Transverse colon (tissue), 4 donors: ENCODE measurements at regions not wholly inside any gene's neighbourhood (a gene's known extent, or its start where the extent isn't known, plus 50 kb on each side); places are given as distances from the start of the nearest gene placed in this dataset.
"Not testable (repeated sequence)": the region's sequence is repeated elsewhere in the genome, so short reads cannot be mapped to it uniquely, and the experiment has no call there.

Experiments
- DNase-seq: peaks from one replicate; pipeline ENCODE4 v3.0.0-alpha.2; 2019
- H3K27ac ChIP-seq, 4 donors: fragments of 200-600 bp; sonication (generic); 2 replicates each; pipeline ENCODE4 v1.5.1; 2016 to 2018; ENCODE audit warnings: inconsistent platforms in 4 of 4
- H3K27me3 ChIP-seq: fragments of 200-600 bp; sonication (generic); 2 replicates; pipeline ENCODE4 v1.5.1; 2017; ENCODE audit warnings: inconsistent platforms
- H3K36me3 ChIP-seq, 4 donors: fragments of 200-600 bp; sonication (generic); 2 replicates each; pipeline ENCODE4 v1.5.1; 2017 to 2019; ENCODE audit warnings: inconsistent platforms in 4 of 4
- H3K4me1 ChIP-seq, 4 donors: fragments of 200-600 bp; sonication (generic); 2 replicates each; pipeline ENCODE4 v1.5.1; 2017 to 2020; ENCODE audit warnings: inconsistent platforms in 4 of 4
- H3K4me3 ChIP-seq, 4 donors: fragments of 200-600 bp; sonication (generic); 1 replicate in 1 of 4; 2 replicates in 3 of 4; pipeline versions ENCODE4 v1.5.1 to v1.6.1; 2017 to 2019; ENCODE audit warnings: inconsistent platforms in 4 of 4
- H3K9me3 ChIP-seq, 2 donors: fragments of 200-600 bp; sonication (generic); 2 replicates each; pipeline ENCODE4 v1.5.1; 2017 to 2019; ENCODE audit warnings: inconsistent platforms in 2 of 2
- EP300 ChIP-seq: sonication (generic); formaldehyde crosslinking; IDR thresholded peaks from one replicate; pipeline ENCODE4 v1.6.1; 2017; ENCODE audit warnings: antibody characterized with exemption, low read depth
- POLR2A ChIP-seq: fragments of 450-650 bp; IDR thresholded peaks from one replicate; pipeline ENCODE4 v1.6.1; 2016; ENCODE audit warnings: antibody characterized with exemption, mild to moderate bottlenecking, moderate library complexity
- POLR2AphosphoS5 ChIP-seq, 3 donors: sonication (generic); formaldehyde crosslinking; IDR thresholded peaks; one replicate each; pipeline ENCODE4 v1.6.1; 2016; ENCODE audit warnings: antibody characterized with exemption in 3 of 3
- WGBS, 2 donors: methylation state at CpG; one replicate each; pipeline ENCODE4 v1.1.5; 2018; ENCODE audit warnings: low coverage in 1 of 2; 5-methylcytosine and 5-hydroxymethylcytosine counted together
- in situ Hi-C, 4 donors: fragments of 200-750 bp; cut with MboI; loops; one replicate each; pipeline versions ENCODE4 v1.15.0 to v1.15.1; 2017; ENCODE audit warnings: low sequenced_read_pairs in 3 of 4, low pct_ligation_motif_present in 1 of 4, low pct_unique_long_range_greater_than_20kb in 1 of 4
- intact Hi-C: fragments of 100-400 bp; cut with DNase I; formaldehyde crosslinking; loops from one replicate; pipeline ENCODE4 v1.15.1; 2023; ENCODE audit warnings: low total_unique reads
- TF ChIP-seq, protein P1 (sequence below), 5 experiments: fragments of 200-600 bp in 3 of 5; fragments of 450-650 bp in 2 of 5; sonication (generic) in 3 of 5; IDR thresholded peaks; 1 replicate in 2 of 5; 2 replicates in 3 of 5; pipeline ENCODE4 v1.5.1; 2016 to 2017; ENCODE audit warnings: antibody characterized with exemption in 5 of 5, inconsistent platforms in 3 of 5, mild to moderate bottlenecking in 2 of 5, moderate library complexity in 1 of 5

DNA sequence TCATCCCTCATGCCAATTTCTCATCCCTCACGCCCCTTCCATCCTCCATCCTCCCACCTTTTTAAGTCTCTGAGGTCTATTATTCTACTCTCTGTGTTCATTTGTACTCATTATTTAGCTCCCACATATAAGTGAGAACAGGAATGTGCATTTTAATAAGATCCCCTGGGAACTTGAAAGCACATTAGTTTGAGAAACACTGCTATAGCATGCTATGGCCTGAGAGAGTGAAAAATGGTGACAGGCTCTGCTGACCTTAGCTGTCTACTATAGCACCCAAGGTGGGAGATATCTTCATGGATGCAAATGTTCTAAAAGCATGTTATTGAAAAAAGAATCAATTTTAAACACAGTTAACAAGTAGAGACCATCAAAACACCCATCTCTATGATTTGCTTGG is 712.0 kb downstream of the TFAP2A start:
- in situ Hi-C loops = no loop called here
- WGBS, 2 donors = 60 to 67% methylated on average over 1 of the region's 1 CpG

DNA sequence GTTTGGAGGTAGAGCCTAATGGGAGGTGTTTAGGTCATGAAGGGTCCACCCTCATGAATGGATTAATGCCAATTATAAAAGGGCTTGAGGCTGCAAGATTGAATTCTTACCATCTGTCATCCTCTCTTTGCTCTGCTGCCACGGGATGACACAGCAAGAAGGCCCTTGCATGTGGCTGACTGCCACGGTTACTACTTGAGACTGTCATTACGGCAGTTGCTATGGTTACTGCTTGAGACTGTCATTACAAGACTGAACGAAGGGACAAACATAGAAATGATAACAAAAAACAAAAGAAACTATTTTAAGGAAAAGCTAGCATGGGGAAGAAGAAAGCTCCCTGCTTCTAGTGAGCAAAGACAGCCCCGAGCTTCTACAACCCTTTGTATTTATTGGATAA is 715.0 kb downstream of the TFAP2A start:
- intact Hi-C loops = no loop called here
- in situ Hi-C loops = no loop called here
- Histone ChIP-seq H3K36me3 (no peaks in the 10 kb centered on the region), H3K27me3 (no peaks in the 10 kb centered on the region), H3K4me1 (no peaks in the 10 kb centered on the region), H3K4me3 (no peak overlapping the region), H3K9me3 (no peaks in the 10 kb centered on the region), H3K27ac (no peak overlapping the region)
- no peak for DNase-seq
- WGBS, 2 donors = 54 to 71% methylated on average over 4 to 5 of the region's 5 CpGs
- TF ChIP-seq POLR2AphosphoS5 (IDR thresholded peaks at IDR 0.05) (no peak), POLR2A (no peak), EP300 (no peak)
- TF ChIP-seq, protein P1, sequence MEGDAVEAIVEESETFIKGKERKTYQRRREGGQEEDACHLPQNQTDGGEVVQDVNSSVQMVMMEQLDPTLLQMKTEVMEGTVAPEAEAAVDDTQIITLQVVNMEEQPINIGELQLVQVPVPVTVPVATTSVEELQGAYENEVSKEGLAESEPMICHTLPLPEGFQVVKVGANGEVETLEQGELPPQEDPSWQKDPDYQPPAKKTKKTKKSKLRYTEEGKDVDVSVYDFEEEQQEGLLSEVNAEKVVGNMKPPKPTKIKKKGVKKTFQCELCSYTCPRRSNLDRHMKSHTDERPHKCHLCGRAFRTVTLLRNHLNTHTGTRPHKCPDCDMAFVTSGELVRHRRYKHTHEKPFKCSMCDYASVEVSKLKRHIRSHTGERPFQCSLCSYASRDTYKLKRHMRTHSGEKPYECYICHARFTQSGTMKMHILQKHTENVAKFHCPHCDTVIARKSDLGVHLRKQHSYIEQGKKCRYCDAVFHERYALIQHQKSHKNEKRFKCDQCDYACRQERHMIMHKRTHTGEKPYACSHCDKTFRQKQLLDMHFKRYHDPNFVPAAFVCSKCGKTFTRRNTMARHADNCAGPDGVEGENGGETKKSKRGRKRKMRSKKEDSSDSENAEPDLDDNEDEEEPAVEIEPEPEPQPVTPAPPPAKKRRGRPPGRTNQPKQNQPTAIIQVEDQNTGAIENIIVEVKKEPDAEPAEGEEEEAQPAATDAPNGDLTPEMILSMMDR (IDR thresholded peaks at IDR 0.05) = no peak

More for the DNA sequence above, 712.0 kb downstream of the TFAP2A start:
- H3K4me1 ChIP-seq = no peaks in the 10 kb centered on the region
- intact Hi-C loops = no loop called here
- no peak overlapping the region for H3K27ac ChIP-seq
- no peaks in the 10 kb centered on the region for H3K9me3 ChIP-seq
- no peak for DNase-seq
- H3K36me3 ChIP-seq = no peaks in the 10 kb centered on the region
- TF ChIP-seq POLR2A (no peak), POLR2AphosphoS5 (IDR thresholded peaks at IDR 0.05) (no peak), EP300 (no peak)
- TF ChIP-seq, protein P1 (IDR thresholded peaks at IDR 0.05) = no peak
- H3K4me3 ChIP-seq = no peak overlapping the region
- no peaks in the 10 kb centered on the region for H3K27me3 ChIP-seq

DNA sequence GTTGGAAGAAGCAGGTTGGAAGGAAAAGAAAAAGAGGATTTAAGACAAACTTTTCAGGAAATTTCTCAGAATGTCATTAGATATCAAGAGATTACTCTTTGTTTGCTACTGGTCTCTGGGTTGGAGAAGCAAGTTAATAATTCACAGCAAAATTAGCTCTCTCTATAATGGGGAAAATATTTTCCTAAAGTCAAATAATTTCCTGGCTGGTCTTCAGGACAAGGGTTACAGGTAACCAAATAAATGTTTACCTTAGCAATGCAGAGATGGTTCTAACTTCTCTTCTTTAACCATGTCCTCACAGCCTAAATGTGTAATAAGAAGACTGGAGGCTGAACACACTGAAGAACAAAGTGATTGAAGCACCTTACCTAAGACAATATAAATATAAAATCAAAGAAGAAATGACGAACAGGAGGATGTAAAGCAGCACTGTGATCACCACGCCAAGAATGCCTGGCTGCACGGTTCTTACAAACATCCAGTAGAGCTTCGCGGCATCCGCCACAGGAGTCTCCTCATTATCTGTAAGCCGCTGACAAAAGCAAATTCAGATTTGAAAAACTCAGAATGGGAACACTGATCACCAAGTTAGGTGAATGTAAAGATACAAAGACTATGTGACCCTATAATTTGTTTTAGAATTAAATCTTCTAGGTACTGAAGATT is 717.5 kb downstream of the TFAP2A start:
- no peaks in the 10 kb centered on the region for H3K27me3 ChIP-seq
- no peak overlapping the region for H3K27ac ChIP-seq
- no peaks in the 10 kb centered on the region for H3K9me3 ChIP-seq
- H3K36me3 ChIP-seq = no peaks in the 10 kb centered on the region
- DNase-seq = no peak
- in situ Hi-C loops (no loop called here), intact Hi-C loops (no loop called here)
- WGBS, 2 donors = 67 to 85% methylated on average over 7 of the region's 7 CpGs
- H3K4me1 ChIP-seq = no peaks in the 10 kb centered on the region
- TF ChIP-seq POLR2A (no peak), EP300 (no peak), POLR2AphosphoS5 (IDR thresholded peaks at IDR 0.05) (no peak)
- TF ChIP-seq, protein P1 (IDR thresholded peaks at IDR 0.05) = no peak
- H3K4me3 ChIP-seq = no peak overlapping the region

DNA sequence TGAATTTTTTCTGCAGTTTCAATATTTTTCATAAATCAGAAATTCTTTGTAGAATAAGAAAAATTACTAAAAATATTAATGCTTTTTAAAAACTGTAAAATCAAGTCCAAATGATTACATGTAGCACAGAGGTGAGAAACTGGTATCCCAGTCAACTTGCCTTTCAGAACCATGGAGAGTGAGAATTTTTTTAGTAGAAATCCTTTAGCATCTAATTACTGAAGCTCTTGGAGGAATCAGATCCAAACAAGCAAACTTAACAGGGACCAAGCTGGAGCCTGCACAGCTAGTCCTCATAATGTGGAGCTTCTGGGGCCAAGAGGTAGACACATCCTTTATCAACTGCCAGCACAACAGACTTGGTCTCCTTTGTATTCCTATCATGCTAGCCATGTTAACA is 724.5 kb downstream of the TFAP2A start:
- no peaks in the 10 kb centered on the region for H3K36me3 ChIP-seq
- intact Hi-C loops = no loop called here
- in situ Hi-C loops = no loop called here
- H3K4me1 ChIP-seq = no peaks in the 10 kb centered on the region
- no peak for DNase-seq
- no peaks in the 10 kb centered on the region for H3K27me3 ChIP-seq
- no peaks in the 10 kb centered on the region for H3K9me3 ChIP-seq
- no peak overlapping the region for H3K4me3 ChIP-seq
- no peak overlapping the region for H3K27ac ChIP-seq
- no peak for TF ChIP-seq EP300
- TF ChIP-seq POLR2AphosphoS5 (IDR thresholded peaks at IDR 0.05) = no peak
- TF ChIP-seq POLR2A = no peak
- TF ChIP-seq, protein P1 (IDR thresholded peaks at IDR 0.05) = no peak

DNA sequence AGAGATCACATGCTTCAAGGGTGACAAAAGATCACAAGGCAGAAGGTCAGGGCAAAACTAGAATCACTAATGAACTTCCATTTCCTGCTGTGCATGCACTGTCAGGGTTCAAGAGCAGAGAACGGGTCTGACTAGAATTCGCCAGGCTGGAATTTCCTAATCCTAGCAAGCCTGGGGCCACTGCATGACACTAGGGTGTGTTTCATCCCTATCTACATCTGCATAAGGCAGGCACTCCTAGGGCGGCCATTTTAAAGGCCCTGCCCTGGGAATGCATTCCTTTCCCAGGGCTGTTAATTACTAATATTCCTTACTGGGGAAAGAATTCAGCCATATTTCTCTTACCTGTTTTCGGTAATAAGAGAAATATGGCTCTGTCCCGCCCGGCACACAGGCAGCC is 734.1 kb downstream of the TFAP2A start:
- H3K4me1 ChIP-seq, H3K27ac ChIP-seq, H3K27me3 ChIP-seq, H3K36me3 ChIP-seq, H3K9me3 ChIP-seq, DNase-seq, in situ Hi-C loops, H3K4me3 ChIP-seq, intact Hi-C loops: not testable (repeated sequence)
- 80 to 93% methylated on average over 2 to 6 of the region's 6 CpGs for WGBS, 2 donors
